ENCODE measurements at regions not wholly inside any gene's neighbourhood (a gene's known extent, or its start where the extent isn't known, plus 50 kb on each side); places are given as distances from the start of the nearest gene placed in this dataset.

GRCh38 chr13:30816736-30817135 lies 81.4 kb downstream of the ALOX5AP start:
- no peak overlapping the region for H3K4me3 Mint-ChIP-seq
- ATAC-seq (ENCODE audit: low read depth), result no peak

GRCh38 chr13:30818323-30818960 lies 83.1 kb downstream of the ALOX5AP start:
- Mint-ChIP-seq H3K4me3 (no peak overlapping the region), H3K9me3 (no peaks in the 10 kb centered on the region), H3K36me3 (peaks cover 1% of the 10 kb centered on the region), H3K27me3 (peaks cover 19% of the 10 kb centered on the region), H3K27ac (no peak overlapping the region), H3K4me1 (peaks cover 8% of the 10 kb centered on the region)
- ATAC-seq (ENCODE audit: low read depth) (no peak), DNase-seq (ENCODE audit: low spot score in 2 of 2) (no peak)

More at GRCh38 chr13:30816736-30817135, 81.4 kb downstream of the ALOX5AP start:
- peaks cover 1% of the 10 kb centered on the region for H3K36me3 Mint-ChIP-seq
- peaks cover 14% of the 10 kb centered on the region for H3K27me3 Mint-ChIP-seq
- no peak overlapping the region for H3K27ac Mint-ChIP-seq
- no peaks in the 10 kb centered on the region for H3K9me3 Mint-ChIP-seq
- peaks cover 8% of the 10 kb centered on the region for H3K4me1 Mint-ChIP-seq
- DNase-seq (ENCODE audit: low spot score in 2 of 2), result no peak

- DNase-seq (ENCODE audit: low spot score in 2 of 2) (no peak), ATAC-seq (ENCODE audit: low read depth) (no peak)
- Mint-ChIP-seq H3K4me1 (peaks cover 8% of the 10 kb centered on the region), H3K27me3 (peaks cover 20% of the 10 kb centered on the region), H3K36me3 (peaks cover 1% of the 10 kb centered on the region), H3K9me3 (no peaks in the 10 kb centered on the region), H3K4me3 (no peak overlapping the region), H3K27ac (no peak overlapping the region)
These were observed 84.0 kb downstream of the ALOX5AP start for GRCh38 chr13:30819136-30819888.

- Mint-ChIP-seq H3K27me3 (peaks cover 27% of the 10 kb centered on the region), H3K36me3 (peaks cover 1% of the 10 kb centered on the region), H3K9me3 (no peaks in the 10 kb centered on the region)
These were observed 84.7 kb upstream of the MEDAG start for GRCh38 chr13:30821421-30821820.

GRCh38 chr13:30824651-30825050 lies 81.4 kb upstream of the MEDAG start:
- no peak overlapping the region for H3K4me3 Mint-ChIP-seq
- DNase-seq (ENCODE audit: low spot score in 2 of 2) (no peak), ATAC-seq (ENCODE audit: low read depth) (no peak)
- H3K27me3 Mint-ChIP-seq, result peaks cover 23% of the 10 kb centered on the region
- no peaks in the 10 kb centered on the region for H3K9me3 Mint-ChIP-seq
- no peak overlapping the region for H3K27ac Mint-ChIP-seq
- H3K36me3 Mint-ChIP-seq, result peaks cover 2% of the 10 kb centered on the region
- H3K4me1 Mint-ChIP-seq, result no peaks in the 10 kb centered on the region

More at GRCh38 chr13:30821421-30821820, 84.7 kb upstream of the MEDAG start:
- DNase-seq (ENCODE audit: low spot score in 2 of 2) (no peak), ATAC-seq (ENCODE audit: low read depth) (no peak)
- H3K4me3 Mint-ChIP-seq, result no peak overlapping the region
- no peak overlapping the region for H3K27ac Mint-ChIP-seq
- H3K4me1 Mint-ChIP-seq, result peaks cover 8% of the 10 kb centered on the region

- no peak overlapping the region for H3K27ac Mint-ChIP-seq
- no peaks in the 10 kb centered on the region for H3K9me3 Mint-ChIP-seq
- H3K27me3 Mint-ChIP-seq, result peaks cover 21% of the 10 kb centered on the region
- no peak overlapping the region for H3K4me3 Mint-ChIP-seq
- DNase-seq (ENCODE audit: low spot score in 2 of 2) (no peak), ATAC-seq (ENCODE audit: low read depth) (no peak)
- no peaks in the 10 kb centered on the region for H3K4me1 Mint-ChIP-seq
- peaks cover 2% of the 10 kb centered on the region for H3K36me3 Mint-ChIP-seq
These were observed 79.0 kb upstream of the MEDAG start for GRCh38 chr13:30826911-30827577.

- Mint-ChIP-seq H3K9me3 (no peaks in the 10 kb centered on the region), H3K27ac (no peak overlapping the region), H3K4me3 (no peak overlapping the region), H3K36me3 (peaks cover 2% of the 10 kb centered on the region), H3K4me1 (no peaks in the 10 kb centered on the region), H3K27me3 (peaks cover 19% of the 10 kb centered on the region)
- DNase-seq (ENCODE audit: low spot score in 2 of 2) (no peak), ATAC-seq (ENCODE audit: low read depth) (no peak)
These were observed 78.5 kb upstream of the MEDAG start for GRCh38 chr13:30827578-30827925.

- H3K27me3 Mint-ChIP-seq, result peaks cover 21% of the 10 kb centered on the region
- DNase-seq (ENCODE audit: low spot score in 2 of 2) (no peak), ATAC-seq (ENCODE audit: low read depth) (no peak)
- H3K4me1 Mint-ChIP-seq, result no peaks in the 10 kb centered on the region
- H3K27ac Mint-ChIP-seq, result no peak overlapping the region
- H3K4me3 Mint-ChIP-seq, result no peak overlapping the region
- H3K36me3 Mint-ChIP-seq, result peaks cover 2% of the 10 kb centered on the region
- H3K9me3 Mint-ChIP-seq, result no peaks in the 10 kb centered on the region
These were observed 76.8 kb upstream of the MEDAG start for GRCh38 chr13:30829145-30829832.

- no peak overlapping the region for H3K4me3 Mint-ChIP-seq
- peaks cover 2% of the 10 kb centered on the region for H3K36me3 Mint-ChIP-seq
- DNase-seq (ENCODE audit: low spot score in 2 of 2) (no peak), ATAC-seq (ENCODE audit: low read depth) (no peak)
- no peaks in the 10 kb centered on the region for H3K9me3 Mint-ChIP-seq
- peaks cover 19% of the 10 kb centered on the region for H3K27me3 Mint-ChIP-seq
- no peak overlapping the region for H3K27ac Mint-ChIP-seq
- no peaks in the 10 kb centered on the region for H3K4me1 Mint-ChIP-seq
These were observed 76.0 kb upstream of the MEDAG start for GRCh38 chr13:30829833-30830637.

- Mint-ChIP-seq H3K9me3 (no peaks in the 10 kb centered on the region), H3K27me3 (peaks cover 23% of the 10 kb centered on the region), H3K36me3 (peaks cover 2% of the 10 kb centered on the region), H3K4me3 (no peak overlapping the region), H3K4me1 (no peaks in the 10 kb centered on the region), H3K27ac (no peak overlapping the region)
- ATAC-seq (ENCODE audit: low read depth) (no peak), DNase-seq (ENCODE audit: low spot score in 2 of 2) (no peak)
These were observed 75.5 kb upstream of the MEDAG start for GRCh38 chr13:30830638-30830965.

GRCh38 chr13:30831515-30831914 lies 74.6 kb upstream of the MEDAG start:
- no peak for ATAC-seq (ENCODE audit: low read depth)
- Mint-ChIP-seq H3K36me3 (peaks cover 2% of the 10 kb centered on the region), H3K4me1 (no peaks in the 10 kb centered on the region)

GRCh38 chr13:30832377-30832776 lies 73.7 kb upstream of the MEDAG start:
- H3K27ac Mint-ChIP-seq, result no peak overlapping the region

More at GRCh38 chr13:30831515-30831914, 74.6 kb upstream of the MEDAG start:
- Mint-ChIP-seq H3K9me3 (no peaks in the 10 kb centered on the region), H3K27ac (no peak overlapping the region), H3K27me3 (peaks cover 22% of the 10 kb centered on the region), H3K4me3 (no peak overlapping the region)
- no peak for DNase-seq (ENCODE audit: low spot score in 2 of 2)

GRCh38 chr13:30832845-30833332 lies 73.2 kb upstream of the MEDAG start:
- ATAC-seq (ENCODE audit: low read depth) (no peak), DNase-seq (ENCODE audit: low spot score in 2 of 2) (no peak)
- no peak overlapping the region for H3K4me3 Mint-ChIP-seq
- H3K9me3 Mint-ChIP-seq, result no peaks in the 10 kb centered on the region
- no peak overlapping the region for H3K27ac Mint-ChIP-seq
- peaks cover 2% of the 10 kb centered on the region for H3K36me3 Mint-ChIP-seq
- H3K4me1 Mint-ChIP-seq, result no peaks in the 10 kb centered on the region
- H3K27me3 Mint-ChIP-seq, result peaks cover 29% of the 10 kb centered on the region

More at GRCh38 chr13:30832377-30832776, 73.7 kb upstream of the MEDAG start:
- H3K36me3 Mint-ChIP-seq, result peaks cover 2% of the 10 kb centered on the region
- no peaks in the 10 kb centered on the region for H3K4me1 Mint-ChIP-seq
- DNase-seq (ENCODE audit: low spot score in 2 of 2) (no peak), ATAC-seq (ENCODE audit: low read depth) (no peak)
- H3K9me3 Mint-ChIP-seq, result no peaks in the 10 kb centered on the region
- H3K4me3 Mint-ChIP-seq, result no peak overlapping the region
- peaks cover 28% of the 10 kb centered on the region for H3K27me3 Mint-ChIP-seq

All from memory B cell (primary cell).